Smooth muscle cell (in vitro differentiated cells): ENCODE measurements at regions not wholly inside any gene's neighbourhood (a gene's known extent, or its start where the extent isn't known, plus 50 kb on each side); places are given as distances from the start of the nearest gene placed in this dataset.

Experiments used
- DNase-seq: peaks from one replicate; lab custom pipeline; 2025; ENCODE audit not compliant: unreplicated experiment; lab: John Stamatoyannopoulos, UW
- H2AFZ ChIP-seq: fragments of 200-600 bp; sonication (generic); 2 replicates; pipeline ENCODE4 v1.6.0; 2016; ENCODE audit warnings: antibody characterized with exemption, low read depth, mild to moderate bottlenecking
- H3F3A ChIP-seq: fragments of 200-600 bp; sonication (generic); 2 replicates; pipeline ENCODE4 v1.6.0; 2017; ENCODE audit warnings: antibody characterized with exemption, low read depth
- H3K27ac ChIP-seq: fragments of 200-600 bp; sonication (generic); 2 replicates; pipeline ENCODE4 v1.5.1; 2016; ENCODE audit warnings: low read depth, mild to moderate bottlenecking
- H3K27me3 ChIP-seq: fragments of 200-600 bp; sonication (generic); 2 replicates; pipeline ENCODE4 v1.6.1; 2016; ENCODE audit warnings: low read depth, mild to moderate bottlenecking
- H3K36me3 ChIP-seq: fragments of 200-600 bp; sonication (generic); 2 replicates; pipeline ENCODE4 v1.5.1; 2016; ENCODE audit warnings: low read depth
- H3K4me1 ChIP-seq: fragments of 200-600 bp; sonication (generic); 2 replicates; pipeline ENCODE4 v1.5.1; 2016; ENCODE audit warnings: low read depth
- H3K4me2 ChIP-seq: fragments of 200-600 bp; sonication (generic); 2 replicates; pipeline ENCODE4 v1.6.0; 2016; ENCODE audit warnings: mild to moderate bottlenecking
- H3K4me3 ChIP-seq: fragments of 200-600 bp; sonication (generic); 2 replicates; pipeline ENCODE4 v1.5.1; 2016; ENCODE audit warnings: mild to moderate bottlenecking
- H3K79me2 ChIP-seq: fragments of 200-600 bp; sonication (generic); 2 replicates; pipeline ENCODE4 v1.6.0; 2016; ENCODE audit warnings: low read depth, mild to moderate bottlenecking
- H3K9ac ChIP-seq: fragments of 200-600 bp; sonication (generic); 2 replicates; pipeline ENCODE4 v1.6.0; 2016; ENCODE audit warnings: low read depth
- H3K9me3 ChIP-seq: fragments of 200-600 bp; sonication (generic); replicated peaks from 2 replicates; pipeline ENCODE4 v1.5.1; 2016; ENCODE audit warnings: low read depth
- H4K20me1 ChIP-seq: fragments of 200-600 bp; sonication (generic); 2 replicates; pipeline ENCODE4 v1.6.0; 2016; ENCODE audit warnings: low read depth
- CTCF ChIP-seq: fragments of 200-600 bp; sonication (generic); IDR thresholded peaks from 2 replicates; pipeline ENCODE4 v1.5.1; 2017; ENCODE audit warnings: borderline replicate concordance, mild to moderate bottlenecking, antibody characterized with exemption; ENCODE audit not compliant: insufficient read depth, poor library complexity, severe bottlenecking
- WGBS: methylation state at CpG from one replicate; pipeline ENCODE4 v1.1.7; 2016; ENCODE audit warnings: low lambda C conversion rate; 5-methylcytosine and 5-hydroxymethylcytosine counted together

GRCh38 chr11:80783561-80783960 is 1342.7 kb upstream of the TENM4 start:
- WGBS = 81% methylated on average over 2 of the region's 2 CpGs
- Histone ChIP-seq H3K9ac (no peak overlapping the region), H3K9me3 (no peaks in the 10 kb centered on the region), H3K79me2 (no peaks in the 10 kb centered on the region), H3K27ac (no peak overlapping the region), H3K27me3 (no peaks in the 10 kb centered on the region), H3K4me1 (no peaks in the 10 kb centered on the region), H3K36me3 (no peaks in the 10 kb centered on the region), H4K20me1 (no peaks in the 10 kb centered on the region), H3F3A (no peaks in the 10 kb centered on the region), H3K4me2 (no peak overlapping the region), H3K4me3 (no peak overlapping the region), H2AFZ (no peak overlapping the region)
- TF ChIP-seq CTCF = no peak
- no peak for DNase-seq

GRCh38 chr11:80782135-80782885 is 1341.5 kb upstream of the TENM4 start:
- no peaks in the 10 kb centered on the region for H3K27me3 ChIP-seq
- H3K36me3 ChIP-seq = no peaks in the 10 kb centered on the region
- H3K4me3 ChIP-seq = no peak overlapping the region
- H3K27ac ChIP-seq = no peak overlapping the region
- WGBS = 56% methylated on average over 4 of the region's 4 CpGs
- H4K20me1 ChIP-seq = no peaks in the 10 kb centered on the region
- H3F3A ChIP-seq = no peaks in the 10 kb centered on the region
- H3K9me3 ChIP-seq = no peaks in the 10 kb centered on the region
- no peak overlapping the region for H2AFZ ChIP-seq
- H3K4me2 ChIP-seq = no peak overlapping the region
- no peaks in the 10 kb centered on the region for H3K79me2 ChIP-seq
- H3K9ac ChIP-seq = no peak overlapping the region
- DNase-seq = no peak
- no peaks in the 10 kb centered on the region for H3K4me1 ChIP-seq
- TF ChIP-seq CTCF = no peak

GRCh38 chr11:80779905-80780605 is 1339.2 kb upstream of the TENM4 start:
- 83% methylated on average over 5 of the region's 5 CpGs for WGBS
- Histone ChIP-seq H3K4me2 (no peak overlapping the region), H3K79me2 (no peaks in the 10 kb centered on the region), H3K4me1 (no peaks in the 10 kb centered on the region), H3K36me3 (no peaks in the 10 kb centered on the region), H2AFZ (no peak overlapping the region), H4K20me1 (no peaks in the 10 kb centered on the region), H3F3A (no peaks in the 10 kb centered on the region), H3K4me3 (no peak overlapping the region), H3K27ac (no peak overlapping the region), H3K9me3 (no peaks in the 10 kb centered on the region), H3K27me3 (no peaks in the 10 kb centered on the region), H3K9ac (no peak overlapping the region)
- no peak for TF ChIP-seq CTCF
- DNase-seq = no peak
